ENCODE measurements at regions not wholly inside any gene's neighbourhood (a gene's known extent, or its start where the extent isn't known, plus 50 kb on each side); places are given as distances from the start of the nearest gene placed in this dataset.

DNA sequence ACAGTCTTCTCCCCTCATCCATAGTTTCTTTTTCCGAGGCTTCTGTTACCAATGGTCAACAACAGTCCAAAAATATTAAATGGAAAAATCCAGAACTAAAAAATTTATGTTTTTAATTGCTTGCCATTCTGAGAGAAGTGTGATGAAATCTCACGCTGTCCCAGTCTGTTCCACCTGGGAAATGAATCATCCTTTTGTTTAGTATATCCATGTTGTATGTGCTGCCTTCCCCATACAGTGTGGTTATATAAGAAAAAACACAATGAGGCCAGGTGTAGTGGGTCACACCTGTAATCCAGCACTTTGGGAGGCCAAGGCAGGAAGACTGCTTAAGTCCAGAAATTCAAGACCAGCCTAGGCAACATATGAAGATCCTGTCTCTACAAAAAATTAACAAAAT is 161.6 kb downstream of the CHIC2 start:
- H3K79me2 ChIP-seq: no peaks in the 10 kb centered on the region
- H3K27me3 ChIP-seq: no peaks in the 10 kb centered on the region
- H3K27ac ChIP-seq: no peak overlapping the region
- no peak for DNase-seq (ENCODE audit: low spot score)
- no peaks in the 10 kb centered on the region for H3K9me3 ChIP-seq (ENCODE audit: low read depth)
- no peaks in the 10 kb centered on the region for H3K9me2 ChIP-seq (replicated peaks; ENCODE audit: insufficient read depth)
- no peak overlapping the region for H3K4me2 ChIP-seq
- no peak overlapping the region for H3K4me3 ChIP-seq
- no peaks in the 10 kb centered on the region for H3K36me3 ChIP-seq (replicated peaks; ENCODE audit: insufficient read depth, low read depth)
- no peaks in the 10 kb centered on the region for H4K20me1 ChIP-seq (ENCODE audit: insufficient read depth, poor library complexity, severe bottlenecking)
- H2AFZ ChIP-seq: no peak overlapping the region
- 91% methylated on average over 2 of the region's 2 CpGs for WGBS (ENCODE audit: low lambda C conversion rate, missing lambda C conversion rate)
- peaks cover 31% of the 10 kb centered on the region for H3K4me1 ChIP-seq (ENCODE audit: insufficient read depth)
- TF ChIP-seq, protein P1, sequence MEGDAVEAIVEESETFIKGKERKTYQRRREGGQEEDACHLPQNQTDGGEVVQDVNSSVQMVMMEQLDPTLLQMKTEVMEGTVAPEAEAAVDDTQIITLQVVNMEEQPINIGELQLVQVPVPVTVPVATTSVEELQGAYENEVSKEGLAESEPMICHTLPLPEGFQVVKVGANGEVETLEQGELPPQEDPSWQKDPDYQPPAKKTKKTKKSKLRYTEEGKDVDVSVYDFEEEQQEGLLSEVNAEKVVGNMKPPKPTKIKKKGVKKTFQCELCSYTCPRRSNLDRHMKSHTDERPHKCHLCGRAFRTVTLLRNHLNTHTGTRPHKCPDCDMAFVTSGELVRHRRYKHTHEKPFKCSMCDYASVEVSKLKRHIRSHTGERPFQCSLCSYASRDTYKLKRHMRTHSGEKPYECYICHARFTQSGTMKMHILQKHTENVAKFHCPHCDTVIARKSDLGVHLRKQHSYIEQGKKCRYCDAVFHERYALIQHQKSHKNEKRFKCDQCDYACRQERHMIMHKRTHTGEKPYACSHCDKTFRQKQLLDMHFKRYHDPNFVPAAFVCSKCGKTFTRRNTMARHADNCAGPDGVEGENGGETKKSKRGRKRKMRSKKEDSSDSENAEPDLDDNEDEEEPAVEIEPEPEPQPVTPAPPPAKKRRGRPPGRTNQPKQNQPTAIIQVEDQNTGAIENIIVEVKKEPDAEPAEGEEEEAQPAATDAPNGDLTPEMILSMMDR (IDR thresholded peaks at IDR 0.05; ENCODE audit: poor library complexity): no peak
- TF ChIP-seq EZH2phosphoT487 (IDR thresholded peaks at IDR 0.05; ENCODE audit: low read depth, severe bottlenecking, unreplicated experiment): no peak
- no peak for TF ChIP-seq EZH2 (IDR thresholded peaks at IDR 0.05; ENCODE audit: borderline replicate concordance)

DNA sequence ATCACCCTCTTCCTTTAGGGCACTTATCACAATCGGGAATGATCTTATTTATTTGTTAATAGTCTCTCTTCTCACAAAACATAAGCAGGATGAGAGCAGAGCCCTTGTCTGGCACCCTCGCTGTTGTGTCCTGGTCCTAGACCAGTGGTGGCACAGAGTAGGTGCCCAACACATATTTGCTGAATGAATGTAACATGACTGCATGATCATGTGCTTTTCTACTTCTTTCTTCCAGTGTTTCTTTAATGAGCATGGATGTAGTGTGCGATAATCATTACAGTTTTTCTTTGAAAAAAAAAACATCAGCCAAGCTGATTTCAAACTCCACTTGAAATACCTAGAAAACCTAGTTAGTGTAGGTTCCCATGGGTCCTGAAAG is 164.1 kb downstream of the CHIC2 start:
- no peak overlapping the region for H2AFZ ChIP-seq
- H3K79me2 ChIP-seq: no peaks in the 10 kb centered on the region
- TF ChIP-seq EZH2 (IDR thresholded peaks at IDR 0.05; ENCODE audit: borderline replicate concordance): no peak
- TF ChIP-seq EZH2phosphoT487 (IDR thresholded peaks at IDR 0.05; ENCODE audit: low read depth, severe bottlenecking, unreplicated experiment): no peak
- TF ChIP-seq, protein P1 (IDR thresholded peaks at IDR 0.05; ENCODE audit: poor library complexity): no peak
- no peak overlapping the region for H3K4me2 ChIP-seq
- H3K4me3 ChIP-seq: no peak overlapping the region
- no peaks in the 10 kb centered on the region for H3K36me3 ChIP-seq (replicated peaks; ENCODE audit: insufficient read depth, low read depth)
- H4K20me1 ChIP-seq (ENCODE audit: insufficient read depth, poor library complexity, severe bottlenecking): no peaks in the 10 kb centered on the region
- DNase-seq (ENCODE audit: low spot score): no peak
- peak overlapping the region; percentile 77 for H3K27ac ChIP-seq
- H3K27me3 ChIP-seq: no peaks in the 10 kb centered on the region
- no peaks in the 10 kb centered on the region for H3K9me2 ChIP-seq (replicated peaks; ENCODE audit: insufficient read depth)
- no peaks in the 10 kb centered on the region for H3K9me3 ChIP-seq (ENCODE audit: low read depth)
- H3K4me1 ChIP-seq (ENCODE audit: insufficient read depth): peaks cover 8% of the 10 kb centered on the region
- 83% methylated on average over 3 of the region's 3 CpGs for WGBS (ENCODE audit: low lambda C conversion rate, missing lambda C conversion rate)

DNA sequence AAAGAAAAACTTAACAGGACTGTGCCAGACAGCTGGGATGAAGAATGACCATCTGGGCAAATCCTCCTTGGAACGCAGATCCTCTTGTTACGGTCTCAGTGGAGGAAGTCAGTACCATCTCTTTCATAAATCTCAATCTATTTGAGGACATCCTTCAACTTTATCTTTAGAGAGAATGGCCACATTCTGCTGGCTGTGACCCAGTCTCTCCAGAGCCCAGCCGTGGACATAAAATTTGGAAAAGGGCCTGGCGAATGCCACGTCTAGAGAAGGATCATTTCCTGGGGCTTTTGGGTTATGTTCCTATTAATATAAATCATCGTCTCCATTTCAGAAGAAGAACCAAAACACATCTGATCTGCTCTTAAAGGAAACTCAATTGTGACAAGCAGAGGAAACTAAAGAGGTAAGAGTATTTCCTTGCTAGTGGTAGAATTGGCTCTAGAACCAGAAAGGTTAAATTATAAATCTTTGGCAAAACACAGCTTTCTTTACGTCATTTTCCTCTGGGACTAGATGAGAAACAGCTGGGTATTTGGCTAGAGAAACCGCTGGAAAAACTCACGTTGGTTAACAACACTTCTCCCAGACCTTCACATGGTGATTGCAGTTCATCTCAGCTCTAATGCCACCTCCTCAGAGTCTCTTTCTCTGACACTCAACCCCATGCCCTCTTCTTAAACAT is 164.7 kb downstream of the CHIC2 start:
- Histone ChIP-seq H2AFZ (no peak overlapping the region), H3K36me3 (replicated peaks; ENCODE audit: insufficient read depth, low read depth) (no peaks in the 10 kb centered on the region), H3K9me3 (ENCODE audit: low read depth) (no peaks in the 10 kb centered on the region), H3K4me3 (no peak overlapping the region), H3K4me1 (ENCODE audit: insufficient read depth) (peaks cover 2% of the 10 kb centered on the region), H3K79me2 (no peaks in the 10 kb centered on the region), H3K27ac (peak overlapping the region; percentile 77), H3K4me2 (no peak overlapping the region), H3K27me3 (no peaks in the 10 kb centered on the region), H4K20me1 (ENCODE audit: insufficient read depth, poor library complexity, severe bottlenecking) (no peaks in the 10 kb centered on the region), H3K9me2 (replicated peaks; ENCODE audit: insufficient read depth) (no peaks in the 10 kb centered on the region)
- DNase-seq (ENCODE audit: low spot score): peak; percentile 24
- TF ChIP-seq, protein P1 (IDR thresholded peaks at IDR 0.05; ENCODE audit: poor library complexity): no peak
- TF ChIP-seq EZH2phosphoT487 (IDR thresholded peaks at IDR 0.05; ENCODE audit: low read depth, severe bottlenecking, unreplicated experiment): no peak
- TF ChIP-seq EZH2 (IDR thresholded peaks at IDR 0.05; ENCODE audit: borderline replicate concordance): no peak
- WGBS (ENCODE audit: low lambda C conversion rate, missing lambda C conversion rate): 62% methylated on average over 9 of the region's 9 CpGs

Measured in hepatocyte (in vitro differentiated cells).